HG02884 (cell line): ENCODE measurements at regions not wholly inside any gene's neighbourhood (a gene's known extent, or its start where the extent isn't known, plus 50 kb on each side); places are given as distances from the start of the nearest gene placed in this dataset.

Experiments used
- ATAC-seq: cut with Tn5 transposase; IDR thresholded peaks from one replicate; pipeline ENCODE4 v1.9.1; 2021; ENCODE audit warnings: mild to moderate bottlenecking, moderate library complexity; ENCODE audit not compliant: unreplicated experiment

GRCh38 chr4:161237495-161237894 lies 926.3 kb downstream of the FSTL5 start:
- no peak for ATAC-seq

- ATAC-seq = no peak
Observed at GRCh38 chr4:161225327-161225726, 938.5 kb downstream of the FSTL5 start.

GRCh38 chr4:161222889-161223288 lies 940.9 kb downstream of the FSTL5 start:
- no peak for ATAC-seq

- no peak for ATAC-seq
Observed at GRCh38 chr4:161208564-161208963, 955.2 kb downstream of the FSTL5 start.

- no peak for ATAC-seq
Observed at GRCh38 chr4:161206528-161207080, 957.2 kb downstream of the FSTL5 start.

GRCh38 chr4:161203865-161204264 lies 959.9 kb downstream of the FSTL5 start:
- no peak for ATAC-seq

- no peak for ATAC-seq
Observed at GRCh38 chr4:161197912-161198311, 965.9 kb downstream of the FSTL5 start.

GRCh38 chr4:161197474-161197873 lies 966.3 kb downstream of the FSTL5 start:
- no peak for ATAC-seq

GRCh38 chr4:161189286-161190134 lies 974.3 kb downstream of the FSTL5 start:
- no peak for ATAC-seq

- ATAC-seq = no peak
Observed at GRCh38 chr4:161188578-161188977, 975.2 kb downstream of the FSTL5 start.

- ATAC-seq = no peak
Observed at GRCh38 chr4:161187569-161187968, 976.2 kb downstream of the FSTL5 start.

GRCh38 chr4:161186750-161187149 lies 977.0 kb downstream of the FSTL5 start:
- ATAC-seq = no peak

GRCh38 chr4:161186012-161186411 lies 977.8 kb downstream of the FSTL5 start:
- no peak for ATAC-seq

GRCh38 chr4:161183729-161184128 lies 980.1 kb downstream of the FSTL5 start:
- ATAC-seq = no peak

- no peak for ATAC-seq
Observed at GRCh38 chr4:161182913-161183312, 980.9 kb downstream of the FSTL5 start.

- no peak for ATAC-seq
Observed at GRCh38 chr4:161178310-161178709, 985.5 kb downstream of the FSTL5 start.

- ATAC-seq = no peak
Observed at GRCh38 chr4:161172396-161173026, 991.3 kb downstream of the FSTL5 start.

- ATAC-seq = no peak
Observed at GRCh38 chr4:161167539-161167938, 996.3 kb downstream of the FSTL5 start.

GRCh38 chr4:161160718-161161117 lies 1003.1 kb downstream of the FSTL5 start:
- no peak for ATAC-seq

GRCh38 chr4:161148051-161148450 lies 1015.7 kb downstream of the FSTL5 start:
- ATAC-seq = no peak

- no peak for ATAC-seq
Observed at GRCh38 chr4:161143375-161143774, 1020.4 kb downstream of the FSTL5 start.

GRCh38 chr4:161134795-161135194 lies 1029.0 kb downstream of the FSTL5 start:
- no peak for ATAC-seq
